ENCODE measurements at regions not wholly inside any gene's neighbourhood (a gene's known extent, or its start where the extent isn't known, plus 50 kb on each side); places are given as distances from the start of the nearest gene placed in this dataset.
"Not testable (repeated sequence)": the region's sequence is repeated elsewhere in the genome, so short reads cannot be mapped to it uniquely, and the experiment has no call there.

DNA sequence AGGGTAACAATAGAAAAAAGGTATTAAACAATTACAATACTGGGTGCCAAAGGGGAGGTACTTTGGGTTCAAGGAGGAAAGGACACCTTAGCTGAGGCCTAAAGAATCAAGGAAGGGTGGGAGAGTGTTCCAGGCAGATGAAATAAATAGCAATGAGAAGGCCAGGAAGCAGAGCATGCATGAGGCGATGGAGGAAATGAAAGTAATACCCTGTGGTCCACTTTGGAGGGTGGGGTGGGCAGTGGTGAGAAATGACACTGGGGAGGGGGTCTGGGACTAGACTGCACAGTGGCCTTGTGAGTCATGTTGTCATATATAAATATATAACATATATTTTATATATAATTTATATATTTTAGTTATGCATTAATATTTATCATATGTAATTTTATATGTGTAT is 55.9 kb downstream of the BHLHE40 start:
- no peak for DNase-seq (ENCODE audit: low read depth)

DNA sequence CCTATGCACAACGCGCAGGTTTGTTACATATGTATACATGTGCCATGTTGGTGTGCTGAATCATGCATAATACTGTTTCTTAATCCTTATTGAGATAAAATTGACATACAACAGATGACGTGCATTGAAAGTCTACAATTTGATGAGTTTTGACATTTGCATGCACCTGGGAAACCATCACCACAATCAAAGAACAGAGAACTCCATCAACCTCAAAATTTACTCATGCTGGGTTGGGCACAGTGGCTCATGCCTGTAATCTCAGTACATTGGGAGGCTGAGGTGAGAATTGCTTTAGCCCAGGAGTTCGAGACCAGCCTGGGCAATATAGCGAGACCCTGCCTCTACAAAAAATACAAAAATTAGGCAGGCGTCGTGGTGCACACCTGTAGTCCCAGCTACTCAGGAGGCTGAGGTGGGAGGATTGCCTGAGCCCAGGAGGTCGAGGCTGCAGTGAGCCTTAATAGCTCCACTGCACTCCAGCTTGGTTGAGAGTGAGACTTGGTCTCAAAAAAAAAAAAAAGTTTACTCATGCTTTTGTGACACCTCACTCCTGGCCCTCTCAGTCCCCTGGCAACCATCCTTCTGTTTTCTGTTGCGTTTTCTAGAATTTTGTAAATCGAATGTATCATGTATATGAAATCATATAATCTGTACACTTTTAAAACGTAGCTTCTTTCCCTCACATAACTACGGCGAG is 56.6 kb downstream of the BHLHE40 start:
- DNase-seq (ENCODE audit: low read depth): no peak

DNA sequence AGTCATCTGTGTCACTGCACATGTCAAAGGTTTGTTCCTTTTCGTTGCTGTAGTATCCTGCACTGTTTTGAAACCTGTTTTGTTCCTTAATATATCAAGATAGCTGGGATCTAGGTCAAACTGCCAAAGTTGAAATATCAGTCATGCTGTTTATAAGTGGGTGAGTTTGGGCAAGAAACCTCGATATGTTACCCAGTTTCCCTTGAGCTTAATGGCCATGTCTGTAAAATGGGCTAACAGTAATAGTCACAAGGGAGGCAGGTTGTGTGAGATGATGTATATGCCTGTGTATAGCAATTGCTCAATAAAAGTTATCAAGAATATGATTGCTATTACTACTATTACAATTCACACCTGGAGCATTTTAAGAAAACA is 57.1 kb downstream of the BHLHE40 start:
- DNase-seq (ENCODE audit: low read depth): no peak

DNA sequence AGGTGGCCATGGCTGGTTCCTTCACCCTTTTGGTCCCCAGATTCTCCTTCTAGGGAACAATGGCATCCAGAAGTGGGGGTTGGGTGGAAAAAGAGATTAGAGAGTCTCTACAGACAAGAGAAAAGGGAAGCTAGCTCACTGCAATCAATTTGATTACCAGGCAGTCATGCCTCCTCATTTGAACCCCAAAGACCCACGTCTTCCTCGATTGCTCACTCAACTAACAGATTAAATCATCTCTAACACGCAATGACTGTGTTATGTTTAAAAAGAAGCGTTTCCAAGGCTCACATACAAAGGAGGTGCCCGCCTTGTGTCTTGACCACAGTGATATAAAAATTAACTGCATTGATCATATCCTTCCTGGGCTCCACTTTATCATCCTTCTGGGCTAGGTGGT is 57.6 kb downstream of the BHLHE40 start:
- no peak for DNase-seq (ENCODE audit: low read depth)

DNA sequence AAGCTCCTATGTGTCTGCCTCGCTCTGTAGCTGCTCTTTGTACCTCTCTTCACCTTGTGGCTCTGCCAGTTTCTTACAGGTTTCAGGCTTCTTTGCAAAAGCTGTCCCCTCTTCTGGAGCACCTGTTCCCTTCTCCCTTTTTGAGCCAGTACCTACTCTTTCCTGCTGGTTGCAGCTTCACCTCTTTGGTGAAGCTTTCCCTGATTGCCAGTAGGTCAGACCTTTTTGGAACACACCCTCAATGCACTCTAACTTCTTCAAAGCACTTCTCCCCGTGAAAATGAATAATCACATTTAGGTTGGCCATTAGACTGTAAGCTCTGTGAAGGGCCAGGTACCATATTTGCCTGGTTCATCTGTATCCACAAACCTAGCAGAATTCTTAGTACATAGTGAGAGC is 60.3 kb downstream of the BHLHE40 start:
- no peak for DNase-seq (ENCODE audit: low read depth)

DNA sequence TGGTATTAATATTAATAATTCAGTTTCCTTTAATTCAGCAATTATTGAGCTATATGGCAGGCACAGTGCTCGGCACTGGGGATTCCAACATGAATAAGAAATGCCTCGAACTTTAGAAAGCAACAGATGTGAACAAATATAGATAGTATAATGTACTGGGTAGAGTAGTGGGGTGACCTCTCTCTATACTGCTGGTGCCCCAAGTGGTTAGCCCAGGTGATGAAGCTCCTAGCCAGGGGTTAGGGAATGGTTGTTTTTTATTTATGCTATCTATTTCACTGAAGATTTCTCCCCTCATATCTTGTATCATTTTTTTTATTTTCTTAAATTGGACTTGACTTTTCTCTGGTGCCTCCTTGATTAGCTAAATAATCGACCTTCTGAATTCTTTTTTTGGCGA is 62.1 kb downstream of the BHLHE40 start:
- no peak for DNase-seq (ENCODE audit: low read depth)

DNA sequence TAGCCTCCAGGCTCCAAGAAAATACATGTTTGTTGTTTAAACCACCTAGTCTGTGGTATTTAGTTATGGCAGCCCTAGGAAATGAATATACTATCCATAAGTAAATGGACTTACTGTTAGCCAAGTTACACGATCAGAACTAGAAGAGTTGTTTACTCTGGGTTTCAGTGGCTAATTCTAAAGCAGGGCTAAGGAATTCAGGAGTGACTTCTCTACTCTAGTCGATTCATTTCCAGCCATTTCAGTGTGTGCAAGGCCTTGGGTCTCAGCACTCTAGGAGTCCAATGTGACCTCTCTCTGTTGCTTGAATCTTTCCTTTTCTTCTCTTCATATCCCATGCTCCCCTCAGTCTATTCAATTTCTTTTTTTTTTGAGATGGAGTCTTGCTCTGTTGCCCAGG is 66.7 kb downstream of the BHLHE40 start:
- no peak for DNase-seq (ENCODE audit: low read depth)

DNA sequence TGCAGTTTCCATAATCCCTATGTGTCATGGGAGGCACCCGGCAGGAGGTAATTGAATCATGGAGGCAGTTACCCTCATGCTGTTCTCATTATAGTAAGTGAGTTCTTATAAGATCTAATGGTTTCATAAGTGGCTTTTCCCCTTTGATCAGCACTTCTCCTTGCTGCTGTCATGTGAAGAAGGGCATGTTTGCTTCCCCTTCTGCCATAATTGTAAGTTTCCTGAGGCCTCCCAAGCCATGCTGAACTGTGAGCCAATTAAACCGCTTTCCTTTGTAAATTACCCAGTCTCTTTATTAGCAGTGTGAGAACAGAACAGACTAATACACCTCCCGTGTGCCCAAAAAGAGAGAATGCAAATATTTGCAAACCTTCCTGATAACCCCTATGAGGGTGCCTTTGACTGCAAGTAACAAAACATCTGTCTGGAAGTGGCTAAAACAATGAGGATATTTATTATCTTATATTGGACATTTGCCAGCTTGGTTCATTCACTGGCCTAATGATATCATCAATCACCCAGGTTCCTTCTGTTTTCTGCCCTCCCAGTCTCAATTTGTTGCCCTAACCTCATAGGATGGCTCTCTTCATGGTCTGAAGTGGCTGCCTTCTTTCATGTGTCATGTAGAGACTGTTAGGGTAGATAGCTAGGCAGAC is 68.7 kb downstream of the BHLHE40 start:
- no peak for DNase-seq (ENCODE audit: low read depth)

DNA sequence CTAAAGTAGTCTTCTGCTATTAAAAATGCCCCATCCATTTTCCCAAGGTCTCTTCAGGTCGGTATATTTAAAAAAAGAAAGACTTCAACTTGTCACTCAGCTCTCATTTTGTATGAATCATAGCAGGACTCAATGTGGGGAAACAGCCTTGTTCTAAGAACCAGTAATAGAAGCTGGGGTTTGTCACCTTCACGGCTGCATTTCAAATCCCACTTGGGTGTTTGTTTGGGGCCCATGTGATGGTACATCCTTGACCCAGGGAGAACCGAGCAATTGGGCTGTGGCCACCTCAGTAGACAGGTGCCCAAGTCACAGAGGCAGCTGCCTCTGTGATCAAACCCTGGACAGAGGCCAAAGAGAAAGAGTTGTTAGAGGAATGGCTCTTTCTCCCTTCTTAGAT is 70.3 kb upstream of the ARL8B start:
- DNase-seq (ENCODE audit: low read depth): no peak

DNA sequence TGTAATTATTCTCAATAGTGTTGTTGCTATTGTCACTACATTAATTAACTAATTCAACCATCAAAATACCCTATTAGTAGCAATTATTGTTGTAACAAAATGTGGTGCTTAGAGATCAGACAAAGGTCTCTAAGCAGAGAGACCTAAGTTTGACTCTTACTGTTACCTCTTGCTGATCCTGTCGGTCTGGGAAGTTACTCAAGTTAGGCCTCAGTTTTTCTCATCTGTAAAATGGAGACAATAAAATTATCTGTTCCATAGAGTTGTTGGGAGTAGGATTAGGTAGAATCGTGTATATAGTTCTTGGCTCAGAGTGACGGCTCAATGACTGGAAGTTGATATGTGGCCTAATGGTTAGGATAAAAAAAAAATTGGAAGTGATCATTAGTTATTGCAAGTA is 69.8 kb upstream of the ARL8B start:
- DNase-seq (ENCODE audit: low read depth): no peak

DNA sequence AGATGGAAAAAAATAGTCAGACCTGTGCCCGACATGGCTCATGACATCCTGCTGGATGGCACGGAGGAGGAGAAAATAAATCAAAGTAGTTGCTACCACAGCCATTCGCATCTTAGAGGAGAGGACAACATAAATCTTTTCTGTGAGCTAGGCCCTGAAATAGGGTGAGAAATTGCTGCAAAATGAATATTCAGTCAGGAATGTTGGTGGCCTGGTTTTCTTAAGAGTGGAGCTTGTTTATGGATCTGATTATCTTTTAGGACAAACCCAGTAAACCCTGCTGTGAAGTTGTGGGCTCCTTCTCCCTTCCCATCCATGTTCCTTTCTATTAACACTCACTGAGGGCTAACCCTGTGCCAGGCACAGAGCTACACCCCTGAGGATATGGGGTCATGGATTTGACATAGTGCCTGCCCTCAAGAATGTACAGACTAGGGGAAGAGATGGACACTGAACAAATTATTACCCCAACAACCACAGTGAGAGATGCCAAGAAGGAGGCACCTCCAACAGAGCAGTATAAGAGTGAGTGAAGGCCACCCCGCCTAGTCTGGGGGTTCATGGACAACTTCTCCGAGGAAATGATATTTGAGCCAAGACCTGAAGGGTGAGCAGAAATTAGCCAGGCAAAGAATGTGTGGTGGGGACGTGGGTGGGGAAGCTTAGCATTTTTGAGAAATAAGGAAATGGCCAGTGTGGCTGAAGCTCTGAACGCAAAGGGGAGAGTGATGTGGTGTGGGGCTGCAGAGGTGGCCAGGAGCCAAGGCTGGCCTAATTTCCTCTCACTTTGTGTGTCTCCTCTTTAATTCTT is 68.9 kb upstream of the ARL8B start:
- DNase-seq (ENCODE audit: low read depth): no peak

DNA sequence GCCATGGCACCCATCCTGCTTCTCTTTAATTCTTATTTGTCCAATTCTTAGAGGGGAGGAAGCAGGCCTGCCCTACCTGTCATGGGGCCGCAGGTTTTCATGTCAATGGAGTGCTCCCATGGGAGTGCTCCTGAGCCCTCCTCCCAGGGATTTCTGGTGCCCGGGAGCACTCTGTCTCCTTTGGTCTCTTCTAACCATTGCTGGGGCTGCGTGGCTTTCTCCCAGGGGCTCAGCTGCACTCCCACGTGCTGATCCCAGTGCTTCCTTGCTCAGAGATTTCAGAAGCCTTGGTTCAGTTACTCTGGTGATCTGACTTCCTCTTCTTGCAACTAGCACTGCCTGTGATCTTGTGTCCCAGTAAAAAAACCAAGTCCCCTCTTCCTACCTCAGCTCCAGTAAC is 68.0 kb upstream of the ARL8B start:
- DNase-seq (ENCODE audit: low read depth): no peak

DNA sequence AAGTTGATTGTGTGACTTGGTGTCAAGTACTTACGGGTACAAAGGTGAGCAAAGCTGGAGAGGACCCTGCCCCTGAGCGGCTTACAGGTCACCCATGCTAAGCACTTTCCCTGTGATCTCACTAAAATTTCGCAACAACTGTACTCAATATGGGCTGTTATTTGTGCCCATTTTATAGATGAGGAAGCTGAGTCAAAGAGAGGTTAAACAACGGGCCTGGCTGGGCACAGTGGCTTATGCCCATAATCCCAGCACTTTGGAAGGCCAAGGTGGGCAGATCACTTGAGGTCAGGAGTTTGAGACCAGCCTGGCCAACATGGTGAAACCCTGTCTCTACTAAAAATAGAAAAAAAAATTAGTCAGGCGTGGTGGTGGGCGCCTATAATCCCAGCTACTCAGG is 67.5 kb upstream of the ARL8B start:
- DNase-seq (ENCODE audit: low read depth): not testable (repeated sequence)

DNA sequence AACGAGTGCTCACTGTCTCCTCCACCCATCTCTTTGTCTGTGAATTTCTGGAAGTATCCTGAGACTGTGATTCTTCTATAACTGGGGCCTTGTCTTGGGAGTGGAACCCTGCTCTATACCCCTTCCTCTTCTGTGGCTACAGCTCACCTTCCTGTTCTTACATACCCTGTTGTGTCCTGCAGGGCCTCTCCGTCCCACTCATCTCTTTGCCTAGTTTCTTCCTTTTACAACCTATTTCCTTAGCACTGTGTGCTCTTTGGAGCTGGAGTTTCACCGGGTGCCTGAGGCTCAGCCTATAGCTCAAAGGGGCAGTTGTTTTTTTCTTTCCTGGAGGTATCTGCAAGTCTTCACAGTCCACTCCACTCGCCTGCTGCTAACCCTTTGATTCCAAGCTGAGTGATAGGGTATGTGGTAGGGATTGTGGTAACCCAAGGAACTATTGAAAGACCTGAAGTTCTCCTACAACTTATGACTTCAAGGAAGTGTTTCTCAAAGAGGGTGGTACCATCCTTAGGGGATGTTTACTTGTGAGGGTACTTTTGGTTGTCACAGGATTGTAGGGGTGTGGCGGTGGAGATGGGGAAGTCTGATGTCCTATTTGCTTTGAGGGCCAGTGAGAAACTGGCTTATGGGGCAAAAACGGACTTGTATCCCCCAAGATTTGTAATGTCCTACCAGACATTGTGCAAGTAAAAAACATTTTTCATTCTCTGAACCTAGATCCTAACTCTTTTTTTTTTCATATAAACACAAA is 66.6 kb upstream of the ARL8B start:
- DNase-seq (ENCODE audit: low read depth): no peak

DNA sequence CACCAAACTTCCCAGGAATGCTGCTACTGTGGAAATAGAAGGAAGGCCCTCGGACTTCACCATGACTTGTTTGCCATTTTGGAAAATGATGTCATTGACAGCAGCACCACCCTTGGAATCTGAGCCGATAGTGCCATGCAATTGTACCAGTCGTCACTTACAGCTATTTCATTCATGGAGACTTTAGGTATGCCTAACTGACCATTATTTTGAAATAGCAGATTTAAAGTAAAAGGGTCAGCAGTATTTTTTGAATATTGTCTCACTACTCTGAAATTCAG is 66.0 kb upstream of the ARL8B start:
- no peak for DNase-seq (ENCODE audit: low read depth)

DNA sequence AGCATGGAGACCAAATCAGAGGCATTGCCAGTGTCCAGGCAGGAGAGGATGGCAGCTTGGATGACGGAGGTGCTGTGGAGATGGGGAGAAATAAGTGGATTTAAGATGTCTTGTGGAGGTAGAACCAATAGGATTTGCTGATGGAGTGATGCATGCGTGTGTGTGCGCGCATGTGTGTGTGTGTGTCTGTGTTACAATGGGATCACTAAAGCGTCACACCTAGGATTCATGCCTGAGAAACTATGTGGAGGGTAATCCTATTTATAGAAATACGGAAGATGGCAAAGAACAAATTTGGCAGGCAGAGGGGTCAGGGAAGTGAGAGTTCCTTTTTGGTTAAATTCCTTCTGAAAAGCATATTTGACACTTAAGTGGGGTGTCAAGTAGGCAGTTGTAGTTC is 64.8 kb upstream of the ARL8B start:
- no peak for DNase-seq (ENCODE audit: low read depth)

DNA sequence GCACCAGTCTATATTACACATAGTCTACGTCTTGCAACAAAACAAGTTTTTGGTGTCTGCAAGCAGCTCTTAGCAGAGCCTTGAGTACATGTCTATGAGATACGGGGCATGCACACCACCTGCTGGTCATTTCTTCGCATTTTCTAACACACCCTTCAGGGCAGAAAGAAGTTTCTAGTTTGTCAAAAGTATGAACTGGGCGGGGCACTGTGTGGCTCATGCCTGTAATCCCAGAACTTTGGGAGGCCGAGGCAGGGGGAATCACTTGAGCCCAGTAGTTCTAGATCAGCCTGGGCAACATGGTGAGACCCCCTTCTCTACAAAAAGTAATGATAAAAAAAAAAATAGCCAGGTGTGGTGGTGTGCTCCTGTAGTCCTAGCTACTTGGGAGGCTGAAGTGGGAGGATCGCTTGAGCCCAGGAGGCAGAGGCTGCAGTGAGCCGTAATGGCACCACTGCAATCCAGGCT is 64.2 kb upstream of the ARL8B start:
- peak; percentile 63 for DNase-seq (ENCODE audit: low read depth)

DNA sequence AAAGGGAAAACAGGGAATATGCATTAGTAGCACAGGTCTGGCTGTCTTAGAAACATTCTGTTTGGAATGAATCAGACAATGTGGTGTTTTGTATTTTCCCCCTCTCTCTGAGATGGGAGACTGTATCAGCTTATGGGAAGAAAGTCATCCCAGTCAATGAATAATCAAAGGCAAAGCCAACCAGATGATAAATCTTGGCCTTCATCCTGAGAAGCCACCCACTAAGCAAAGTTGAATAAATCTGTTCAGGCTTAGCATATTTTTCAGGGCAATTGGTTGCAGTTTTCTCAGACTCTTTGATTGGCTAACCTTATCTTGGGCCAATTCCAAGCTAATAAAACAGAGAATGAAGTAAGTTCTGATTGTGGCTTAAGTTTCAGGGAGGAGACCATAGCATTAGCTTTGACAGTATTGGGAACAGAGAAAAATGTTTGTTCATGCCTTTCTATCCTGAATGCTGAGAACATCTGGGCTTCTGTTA is 63.6 kb upstream of the ARL8B start:
- no peak for DNase-seq (ENCODE audit: low read depth)

DNA sequence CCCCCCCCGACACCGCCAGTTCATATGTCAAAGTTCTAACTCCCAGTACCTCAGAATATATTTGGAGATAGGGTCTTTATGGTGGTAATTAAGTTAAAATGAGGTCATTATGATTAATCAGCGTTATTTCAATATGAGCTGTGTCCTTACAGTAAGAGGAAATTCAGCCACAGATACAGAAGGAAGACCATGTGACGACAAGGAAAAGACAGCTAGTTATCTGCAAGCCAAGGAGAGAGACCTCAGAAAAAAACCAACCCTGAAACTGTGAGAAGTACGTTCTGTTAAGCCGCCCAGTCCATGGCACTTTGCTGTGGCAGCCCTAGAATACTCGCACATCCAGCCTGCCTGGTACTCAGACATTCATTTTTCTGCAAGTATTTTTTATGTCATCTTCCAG is 62.3 kb upstream of the ARL8B start:
- no peak for DNase-seq (ENCODE audit: low read depth)

DNA sequence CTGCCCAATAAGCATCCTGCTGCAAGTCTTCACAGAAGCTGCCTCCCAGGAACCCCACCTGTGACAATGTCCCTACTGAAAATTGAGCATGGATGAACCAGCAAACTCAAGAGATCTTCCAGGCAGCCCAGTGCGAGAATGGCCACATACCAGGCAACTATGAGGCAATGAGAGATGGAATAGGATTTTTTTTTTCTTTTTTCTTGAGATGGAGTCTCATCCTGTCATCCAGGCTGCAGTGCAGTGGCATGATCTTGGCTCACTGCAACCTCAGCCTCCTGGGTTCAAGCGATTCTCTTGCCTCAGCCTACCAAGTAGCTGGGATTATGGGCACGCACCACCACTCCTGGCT is 60.9 kb upstream of the ARL8B start:
- DNase-seq (ENCODE audit: low read depth): no peak

DNA sequence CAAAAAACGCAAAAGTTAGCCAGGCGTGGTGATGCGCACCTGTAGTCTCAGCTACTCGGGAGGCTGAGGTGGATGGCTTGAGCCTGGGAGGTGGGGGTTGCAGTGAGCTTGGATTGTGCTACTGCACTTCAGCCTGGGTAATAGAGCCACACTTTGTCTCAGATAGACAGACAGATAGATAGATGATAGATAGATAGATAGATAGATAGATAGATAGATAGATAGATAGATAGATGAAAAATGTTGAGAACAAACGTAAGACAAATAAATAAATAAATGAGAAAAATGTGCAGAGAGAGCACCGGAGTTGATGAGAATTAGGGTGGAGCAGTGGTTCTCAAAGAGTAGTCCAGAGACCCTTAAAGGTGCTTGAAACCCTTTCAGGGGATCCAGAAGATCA is 58.4 kb upstream of the ARL8B start:
- no peak for DNase-seq (ENCODE audit: low read depth)

DNA sequence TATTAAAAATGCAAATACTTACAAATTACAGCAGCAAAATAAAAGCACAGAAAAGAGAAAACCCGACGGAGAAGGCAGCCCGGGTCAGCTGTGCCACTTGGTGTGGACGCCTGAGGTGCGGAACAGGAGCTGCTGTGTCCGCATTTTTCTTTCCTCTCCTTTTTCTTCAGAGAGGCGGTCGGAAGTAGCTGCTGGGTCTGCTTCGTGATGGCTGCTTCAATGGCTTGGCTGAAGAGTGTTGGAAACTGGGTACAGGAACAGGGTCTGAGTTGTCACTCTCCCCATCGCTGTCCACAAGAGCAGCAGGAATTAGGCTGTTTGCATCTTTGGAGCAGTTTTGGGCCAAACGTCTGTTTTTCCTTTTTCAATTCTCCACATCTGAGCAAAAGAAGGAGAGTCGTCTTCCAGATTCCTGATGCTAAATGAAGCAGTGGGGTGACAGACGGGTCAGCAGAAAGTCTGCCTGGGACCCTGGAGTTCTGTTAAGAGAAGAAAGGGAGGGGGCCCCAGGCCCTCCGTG is 53.5 kb upstream of the ARL8B start:
- DNase-seq (ENCODE audit: low read depth): no peak

DNA sequence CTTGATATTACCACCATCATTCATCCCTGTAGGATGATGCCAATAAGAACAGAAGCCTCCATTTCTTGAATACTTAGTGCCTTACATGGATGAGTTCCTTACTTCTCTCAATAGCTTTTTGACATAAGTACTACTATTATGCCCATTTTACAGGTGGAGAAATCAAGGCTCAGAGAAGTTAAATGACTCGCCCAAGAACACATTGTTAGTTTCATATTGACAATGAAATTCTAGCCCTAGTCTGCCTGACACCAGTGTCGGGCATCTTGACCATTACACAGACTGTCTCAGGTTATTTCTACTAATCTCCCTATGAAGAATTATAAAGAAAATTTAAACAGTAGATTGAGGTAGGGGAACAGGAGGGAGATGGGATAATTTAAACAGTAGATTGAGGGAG is 52.5 kb upstream of the ARL8B start:
- no peak for DNase-seq (ENCODE audit: low read depth)
